GM18858 (cell line): ENCODE measurements at regions not wholly inside any gene's neighbourhood (a gene's known extent, or its start where the extent isn't known, plus 50 kb on each side); places are given as distances from the start of the nearest gene placed in this dataset.
"Not testable (repeated sequence)": the region's sequence is repeated elsewhere in the genome, so short reads cannot be mapped to it uniquely, and the experiment has no call there.

ENCODE experiments used
- ATAC-seq: cut with Tn5 transposase; IDR thresholded peaks from one replicate; pipeline ENCODE4 v1.9.1; 2021; ENCODE audit not compliant: unreplicated experiment

GRCh38 chr11:29095821-29096220 is 921.0 kb downstream of the KCNA4 start:
- no peak for ATAC-seq

- no peak for ATAC-seq
Observed at GRCh38 chr11:29093416-29094120, 923.3 kb downstream of the KCNA4 start.

GRCh38 chr11:29087200-29087812 is 929.5 kb downstream of the KCNA4 start:
- no peak for ATAC-seq

GRCh38 chr11:29075726-29076125 is 941.1 kb downstream of the KCNA4 start:
- no peak for ATAC-seq

- no peak for ATAC-seq
Observed at GRCh38 chr11:29063630-29064361, 953.0 kb downstream of the KCNA4 start.

GRCh38 chr11:29061452-29061851 is 953.3 kb downstream of the METTL15 start:
- no peak for ATAC-seq

- ATAC-seq: not testable (repeated sequence)
Observed at GRCh38 chr11:29056487-29056886, 948.3 kb downstream of the METTL15 start.

GRCh38 chr11:29051935-29052334 is 943.7 kb downstream of the METTL15 start:
- ATAC-seq: no peak

- not testable (repeated sequence) for ATAC-seq
Observed at GRCh38 chr11:29050962-29051361, 942.8 kb downstream of the METTL15 start.

GRCh38 chr11:29040489-29040888 is 932.3 kb downstream of the METTL15 start:
- no peak for ATAC-seq

GRCh38 chr11:29032384-29033149 is 924.4 kb downstream of the METTL15 start:
- ATAC-seq: no peak

- no peak for ATAC-seq
Observed at GRCh38 chr11:29029452-29029851, 921.3 kb downstream of the METTL15 start.

- no peak for ATAC-seq
Observed at GRCh38 chr11:29027436-29027835, 919.2 kb downstream of the METTL15 start.

GRCh38 chr11:29026286-29026685 is 918.1 kb downstream of the METTL15 start:
- no peak for ATAC-seq

- ATAC-seq: no peak
Observed at GRCh38 chr11:29025001-29025400, 916.8 kb downstream of the METTL15 start.

GRCh38 chr11:29024386-29024785 is 916.2 kb downstream of the METTL15 start:
- ATAC-seq: no peak

GRCh38 chr11:29023761-29024160 is 915.6 kb downstream of the METTL15 start:
- ATAC-seq: no peak

- ATAC-seq: no peak
Observed at GRCh38 chr11:29022676-29023075, 914.5 kb downstream of the METTL15 start.

- ATAC-seq: no peak
Observed at GRCh38 chr11:29019960-29020683, 911.9 kb downstream of the METTL15 start.

- no peak for ATAC-seq
Observed at GRCh38 chr11:29018631-29019030, 910.4 kb downstream of the METTL15 start.

- no peak for ATAC-seq
Observed at GRCh38 chr11:29017941-29018340, 909.8 kb downstream of the METTL15 start.
